A673 (cell line): ENCODE measurements at regions not wholly inside any gene's neighbourhood (a gene's known extent, or its start where the extent isn't known, plus 50 kb on each side); places are given as distances from the start of the nearest gene placed in this dataset.

Experiments used
- BruUV-seq: library from RNA; stranded (reverse); fragments of 400-500 nt; replicated peaks from 2 replicates; lab custom pipeline; 2021; lab: Mats Ljungman, UMichigan
- CTCF ChIA-PET: fragments of 300-600 bp; sonication (Branson Sonifier 250); formaldehyde crosslinking; loops from one replicate; lab custom pipeline; 2022; ENCODE audit warnings: antibody characterized with exemption; lab: Charles Lee
- POLR2A ChIA-PET: fragments of 300-600 bp; sonication (Branson Sonifier 250); formaldehyde crosslinking; loops from one replicate; lab custom pipeline; 2022; ENCODE audit warnings: antibody characterized with exemption; ENCODE audit not compliant: low non-redundant PET; lab: Charles Lee
- DNase-seq: peaks from one replicate; pipeline ENCODE4 v3.0.0-alpha.2; 2015; ENCODE audit warnings: low spot score
- H3K27ac ChIP-seq: fragments of 200-600 bp; sonication (generic); 2 replicates; pipeline ENCODE4 v1.5.1; 2016; ENCODE audit warnings: mixed run types, low read depth, mild to moderate bottlenecking, mixed read lengths, antibody characterized with exemption, low read length; ENCODE audit not compliant: poor library complexity, severe bottlenecking
- H3K27me3 ChIP-seq: fragments of 200-600 bp; sonication (generic); replicated peaks from 2 replicates; pipeline ENCODE4 v1.6.1; 2017; ENCODE audit warnings: mixed run types, low read depth, mild to moderate bottlenecking, mixed read lengths, antibody characterized with exemption, low read length; ENCODE audit not compliant: insufficient read depth, poor library complexity
- H3K36me3 ChIP-seq: fragments of 200-600 bp; sonication (generic); 2 replicates; pipeline ENCODE4 v1.6.1; 2016; ENCODE audit warnings: mixed run types, mild to moderate bottlenecking, mixed read lengths, antibody characterized with exemption, low read length; ENCODE audit not compliant: insufficient read depth, poor library complexity, severe bottlenecking
- H3K4me1 ChIP-seq: fragments of 200-600 bp; sonication (generic); 2 replicates; pipeline ENCODE4 v1.6.1; 2017; ENCODE audit warnings: mixed run types, mild to moderate bottlenecking, mixed read lengths, antibody characterized with exemption, low read length; ENCODE audit not compliant: insufficient read depth, poor library complexity, severe bottlenecking
- H3K4me3 ChIP-seq: fragments of 200-600 bp; sonication (generic); 2 replicates; pipeline ENCODE4 v1.5.1; 2016; ENCODE audit warnings: low read depth, mixed run types, mild to moderate bottlenecking, mixed read lengths, low read length; ENCODE audit not compliant: poor library complexity, severe bottlenecking
- H3K9me3 ChIP-seq: fragments of 200-600 bp; sonication (generic); 2 replicates; pipeline ENCODE4 v1.6.1; 2016; ENCODE audit warnings: mixed run types, low read depth, mild to moderate bottlenecking, mixed read lengths, antibody characterized with exemption, low read length; ENCODE audit not compliant: poor library complexity, severe bottlenecking
- CTCF ChIP-seq: fragments of 300-800, 200-600 bp; sonication (generic); conservative IDR thresholded peaks from 2 replicates; pipeline ENCODE4 v1.5.1; 2017; ENCODE audit warnings: low read depth, mild to moderate bottlenecking, antibody characterized with exemption, low read length, moderate library complexity, mixed read lengths
- EZH2 ChIP-seq: fragments of 200-600 bp; sonication (generic); IDR thresholded peaks from 2 replicates; pipeline ENCODE4 v1.6.1; 2017; ENCODE audit warnings: borderline replicate concordance, low read depth, mild to moderate bottlenecking, mixed read lengths, antibody characterized with exemption, low read length; ENCODE audit not compliant: poor library complexity, severe bottlenecking
- intact Hi-C: fragments of 100-400 bp; cut with micrococcal nuclease; formaldehyde crosslinking; loops from one replicate; pipeline ENCODE4 v1.10.0; 2022; ENCODE audit not compliant: unreplicated experiment

- intact Hi-C loops: no loop called here
- BruUV-seq: no TSS peak
- ChIA-PET CTCF (no interaction called here), POLR2A (interaction anchor here (0.6 kb wide), 2 partner anchors 99 to 293 kb away, joined by 4 to 6 read pairs; no protein-coding TSS in a partner anchor)
- H3K27me3 ChIP-seq: no peaks in the 10 kb centered on the region
- no peaks in the 10 kb centered on the region for H3K4me1 ChIP-seq
- H3K9me3 ChIP-seq: no peaks in the 10 kb centered on the region
- no peak overlapping the region for H3K4me3 ChIP-seq
- no peak for DNase-seq
- no peaks in the 10 kb centered on the region for H3K36me3 ChIP-seq
- no peak overlapping the region for H3K27ac ChIP-seq
- no peak for TF ChIP-seq CTCF
- TF ChIP-seq EZH2: no peak
Measured at GRCh38 chr3:194042927-194043326, 93.0 kb upstream of the HES1 start.

GRCh38 chr3:194043516-194043915 is 92.4 kb upstream of the HES1 start:
- POLR2A ChIA-PET: no interaction called here
- Histone ChIP-seq H3K9me3 (no peaks in the 10 kb centered on the region), H3K4me3 (no peak overlapping the region), H3K27ac (no peak overlapping the region), H3K36me3 (no peaks in the 10 kb centered on the region), H3K4me1 (no peaks in the 10 kb centered on the region), H3K27me3 (no peaks in the 10 kb centered on the region)
- no TSS peak for BruUV-seq
- intact Hi-C loops: no loop called here
- CTCF ChIA-PET: no interaction called here
- no peak for DNase-seq
- TF ChIP-seq CTCF (no peak), EZH2 (no peak)

GRCh38 chr3:194045289-194045688 is 90.7 kb upstream of the HES1 start:
- ChIA-PET CTCF (no interaction called here), POLR2A (no interaction called here)
- DNase-seq: no peak
- peaks cover under 1% of the 10 kb centered on the region for H3K9me3 ChIP-seq
- TF ChIP-seq EZH2: no peak
- TF ChIP-seq CTCF: no peak
- no peak overlapping the region for H3K4me3 ChIP-seq
- H3K4me1 ChIP-seq: peaks cover 12% of the 10 kb centered on the region
- intact Hi-C loops: no loop called here
- no TSS peak for BruUV-seq
- no peak overlapping the region for H3K27ac ChIP-seq
- no peaks in the 10 kb centered on the region for H3K27me3 ChIP-seq
- H3K36me3 ChIP-seq: no peaks in the 10 kb centered on the region
